ENCODE measurements at regions not wholly inside any gene's neighbourhood (a gene's known extent, or its start where the extent isn't known, plus 50 kb on each side); places are given as distances from the start of the nearest gene placed in this dataset.

DNA sequence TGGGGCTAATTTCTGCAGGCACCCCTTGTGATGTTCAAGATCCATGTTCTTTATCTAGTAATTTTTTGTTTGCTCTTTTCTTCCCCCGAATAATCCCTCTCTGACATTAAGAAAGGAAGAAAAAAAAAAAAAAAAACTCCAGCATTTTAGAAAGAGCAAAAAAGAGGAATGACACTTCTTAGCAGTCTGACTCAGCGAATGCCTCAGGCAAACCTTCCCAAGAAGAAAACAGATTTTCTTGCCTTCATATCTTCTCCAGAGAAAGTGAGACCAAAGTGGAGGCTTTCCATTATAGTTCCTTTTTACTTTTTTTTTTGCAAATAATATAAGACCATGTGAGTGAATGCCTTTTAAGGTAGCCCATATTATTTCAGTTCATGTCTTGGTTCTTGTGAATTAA is 479.0 kb upstream of the SYT1 start:
- DNase-seq (ENCODE audit: extremely low read depth, low read depth): no peak
- no peak overlapping the region for H3K4me3 ChIP-seq (replicated peaks; ENCODE audit: low read depth, low read length)
- TF ChIP-seq, protein P1, sequence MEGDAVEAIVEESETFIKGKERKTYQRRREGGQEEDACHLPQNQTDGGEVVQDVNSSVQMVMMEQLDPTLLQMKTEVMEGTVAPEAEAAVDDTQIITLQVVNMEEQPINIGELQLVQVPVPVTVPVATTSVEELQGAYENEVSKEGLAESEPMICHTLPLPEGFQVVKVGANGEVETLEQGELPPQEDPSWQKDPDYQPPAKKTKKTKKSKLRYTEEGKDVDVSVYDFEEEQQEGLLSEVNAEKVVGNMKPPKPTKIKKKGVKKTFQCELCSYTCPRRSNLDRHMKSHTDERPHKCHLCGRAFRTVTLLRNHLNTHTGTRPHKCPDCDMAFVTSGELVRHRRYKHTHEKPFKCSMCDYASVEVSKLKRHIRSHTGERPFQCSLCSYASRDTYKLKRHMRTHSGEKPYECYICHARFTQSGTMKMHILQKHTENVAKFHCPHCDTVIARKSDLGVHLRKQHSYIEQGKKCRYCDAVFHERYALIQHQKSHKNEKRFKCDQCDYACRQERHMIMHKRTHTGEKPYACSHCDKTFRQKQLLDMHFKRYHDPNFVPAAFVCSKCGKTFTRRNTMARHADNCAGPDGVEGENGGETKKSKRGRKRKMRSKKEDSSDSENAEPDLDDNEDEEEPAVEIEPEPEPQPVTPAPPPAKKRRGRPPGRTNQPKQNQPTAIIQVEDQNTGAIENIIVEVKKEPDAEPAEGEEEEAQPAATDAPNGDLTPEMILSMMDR (IDR thresholded peaks at IDR 0.05; ENCODE audit: low read depth, low read length, missing control alignments): no peak

DNA sequence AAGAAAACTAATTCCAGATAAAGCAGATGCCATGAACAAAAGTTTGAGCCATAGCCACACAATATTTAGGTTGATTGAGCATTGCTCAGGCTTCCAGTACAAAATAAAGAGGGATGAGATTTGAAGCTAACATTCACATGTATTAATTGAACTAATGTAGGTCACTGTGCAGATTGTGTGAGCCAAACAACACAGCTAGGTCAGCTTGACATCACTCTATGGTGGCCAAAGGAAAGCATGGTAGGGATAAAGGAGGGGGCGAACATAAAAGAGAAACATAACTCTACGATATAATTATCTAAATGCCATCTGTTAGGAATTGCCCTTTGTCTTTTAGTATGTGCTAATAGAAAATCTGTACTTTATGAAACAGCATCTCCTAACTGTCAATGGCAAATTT is 477.7 kb upstream of the SYT1 start:
- no peak for DNase-seq (ENCODE audit: extremely low read depth, low read depth)
- TF ChIP-seq, protein P1 (IDR thresholded peaks at IDR 0.05; ENCODE audit: low read depth, low read length, missing control alignments): no peak
- no peak overlapping the region for H3K4me3 ChIP-seq (replicated peaks; ENCODE audit: low read depth, low read length)

DNA sequence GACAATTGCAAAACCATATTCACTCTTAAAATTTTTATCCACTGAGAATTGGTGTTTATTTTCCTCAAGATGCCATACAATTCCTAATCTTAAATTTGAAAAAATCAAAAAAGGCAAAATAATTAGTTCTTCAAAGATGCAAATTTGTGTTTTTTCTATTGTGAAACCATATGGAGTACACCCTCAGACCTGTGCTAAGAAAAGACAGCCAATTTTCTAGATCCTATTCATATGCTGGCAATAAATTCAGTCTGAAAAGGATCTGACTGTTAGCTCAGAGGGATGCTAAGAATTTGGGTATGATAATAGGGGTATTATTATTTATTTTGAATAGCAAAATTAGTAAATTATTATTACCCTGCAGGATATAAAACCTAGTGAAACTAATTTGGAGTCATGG is 476.9 kb upstream of the SYT1 start:
- TF ChIP-seq, protein P1 (IDR thresholded peaks at IDR 0.05; ENCODE audit: low read depth, low read length, missing control alignments): no peak
- no peak overlapping the region for H3K4me3 ChIP-seq (replicated peaks; ENCODE audit: low read depth, low read length)
- DNase-seq (ENCODE audit: extremely low read depth, low read depth): no peak

DNA sequence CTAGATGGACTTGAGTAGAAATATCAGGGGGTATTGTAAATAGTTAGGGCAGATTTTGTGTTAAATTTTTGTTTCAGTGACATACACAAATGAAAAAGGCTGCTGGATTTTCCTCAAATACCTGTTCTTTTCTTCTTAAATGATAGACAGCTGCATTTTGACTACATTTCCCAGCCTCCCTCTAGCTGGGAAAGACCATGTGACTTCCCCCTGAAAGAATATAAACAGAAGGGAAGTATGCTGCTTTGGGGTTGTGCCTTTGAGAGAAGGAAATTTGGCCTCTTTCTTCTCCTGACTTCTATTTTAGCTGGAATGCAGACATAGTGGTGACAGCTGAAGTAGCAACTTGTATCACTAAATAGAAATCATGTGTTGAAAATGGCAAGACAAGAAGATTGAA is 476.1 kb upstream of the SYT1 start:
- TF ChIP-seq, protein P1 (IDR thresholded peaks at IDR 0.05; ENCODE audit: low read depth, low read length, missing control alignments): no peak
- DNase-seq (ENCODE audit: extremely low read depth, low read depth): no peak
- H3K4me3 ChIP-seq (replicated peaks; ENCODE audit: low read depth, low read length): no peak overlapping the region

DNA sequence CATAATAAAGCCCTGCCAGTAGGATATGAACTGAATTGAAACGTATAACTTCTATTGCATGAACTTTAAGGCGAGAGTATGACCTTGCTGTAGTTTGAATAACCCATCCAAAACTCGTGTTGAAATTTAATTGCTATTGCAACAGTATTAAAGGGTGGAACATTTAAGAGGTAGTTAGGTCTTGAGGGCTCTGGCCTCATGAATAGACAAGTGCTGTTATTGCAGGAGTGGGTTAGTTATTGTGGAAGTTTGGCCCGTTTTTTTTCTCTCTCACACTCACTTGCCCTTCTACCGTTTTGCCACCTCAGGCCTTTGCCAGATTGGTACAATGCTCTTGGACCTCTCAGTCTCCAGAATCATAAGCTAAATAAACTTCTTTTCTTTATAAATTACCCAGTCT is 473.7 kb upstream of the SYT1 start:
- H3K4me3 ChIP-seq (replicated peaks; ENCODE audit: low read depth, low read length): no peak overlapping the region
- TF ChIP-seq, protein P1 (IDR thresholded peaks at IDR 0.05; ENCODE audit: low read depth, low read length, missing control alignments): no peak
- no peak for DNase-seq (ENCODE audit: extremely low read depth, low read depth)

DNA sequence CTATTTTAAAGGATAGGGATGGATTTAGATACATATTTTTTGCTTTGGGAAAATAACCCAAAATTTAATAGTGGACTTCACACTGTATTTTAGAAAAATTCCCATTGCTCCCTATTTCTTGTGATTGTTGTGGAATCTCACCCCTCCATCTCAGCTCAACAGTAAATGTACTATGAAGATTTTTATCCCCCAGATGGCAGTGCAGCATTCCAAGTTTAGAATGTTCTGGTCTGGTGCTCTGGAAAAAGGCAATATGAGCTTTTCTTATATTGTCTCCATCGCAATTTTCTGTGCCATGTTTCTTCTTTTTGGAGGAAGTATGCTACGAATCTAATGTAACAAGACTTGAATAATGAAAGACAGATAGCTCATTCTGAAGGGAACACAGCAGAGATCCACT is 471.7 kb upstream of the SYT1 start:
- TF ChIP-seq, protein P1 (IDR thresholded peaks at IDR 0.05; ENCODE audit: low read depth, low read length, missing control alignments): no peak
- H3K4me3 ChIP-seq (replicated peaks; ENCODE audit: low read depth, low read length): no peak overlapping the region
- no peak for DNase-seq (ENCODE audit: extremely low read depth, low read depth)

DNA sequence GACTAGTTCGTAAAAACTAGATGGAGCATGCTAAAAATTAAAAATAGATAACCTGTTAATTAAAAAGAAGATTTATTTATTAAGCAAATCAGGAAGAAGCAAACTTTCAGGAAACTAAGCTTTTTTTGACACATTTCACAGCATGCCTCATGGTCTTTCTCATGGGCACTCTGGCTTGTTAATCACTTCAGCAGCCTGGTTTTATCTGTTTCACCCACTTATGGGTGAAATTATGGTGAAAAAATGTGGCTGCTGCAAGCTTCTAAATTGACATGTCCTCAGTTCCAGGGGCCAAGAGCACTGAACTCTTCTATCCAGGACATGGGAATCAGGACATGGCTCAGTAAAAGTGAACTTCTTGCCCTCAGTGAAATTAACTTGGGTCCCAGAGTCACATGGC is 468.6 kb upstream of the SYT1 start:
- no peak overlapping the region for H3K4me3 ChIP-seq (replicated peaks; ENCODE audit: low read depth, low read length)
- DNase-seq (ENCODE audit: extremely low read depth, low read depth): no peak
- TF ChIP-seq, protein P1 (IDR thresholded peaks at IDR 0.05; ENCODE audit: low read depth, low read length, missing control alignments): no peak

Measured in HFF-Myc (cell line).